GM21447 (cell line): ENCODE measurements at regions not wholly inside any gene's neighbourhood (a gene's known extent, or its start where the extent isn't known, plus 50 kb on each side); places are given as distances from the start of the nearest gene placed in this dataset.

Source experiments
- ATAC-seq: cut with Tn5 transposase; IDR thresholded peaks from one replicate; pipeline ENCODE4 v1.9.1; 2021; ENCODE audit not compliant: unreplicated experiment

GRCh38 chr6:21508753-21509152 is 84.8 kb upstream of the SOX4 start:
- ATAC-seq, result no peak

- no peak for ATAC-seq
Measured at GRCh38 chr6:21511891-21512550, 81.5 kb upstream of the SOX4 start.

GRCh38 chr6:21514288-21514687 is 79.3 kb upstream of the SOX4 start:
- no peak for ATAC-seq

GRCh38 chr6:21518317-21518716 is 75.2 kb upstream of the SOX4 start:
- no peak for ATAC-seq

GRCh38 chr6:21519642-21520041 is 73.9 kb upstream of the SOX4 start:
- no peak for ATAC-seq

- ATAC-seq, result no peak
Measured at GRCh38 chr6:21521276-21521675, 72.3 kb upstream of the SOX4 start.

- ATAC-seq, result no peak
Measured at GRCh38 chr6:21522143-21522747, 71.3 kb upstream of the SOX4 start.

GRCh38 chr6:21522797-21523456 is 70.6 kb upstream of the SOX4 start:
- no peak for ATAC-seq

- no peak for ATAC-seq
Measured at GRCh38 chr6:21523652-21524051, 69.9 kb upstream of the SOX4 start.

GRCh38 chr6:21524201-21524600 is 69.3 kb upstream of the SOX4 start:
- no peak for ATAC-seq

- ATAC-seq, result no peak
Measured at GRCh38 chr6:21526974-21527373, 66.6 kb upstream of the SOX4 start.

- no peak for ATAC-seq
Measured at GRCh38 chr6:21527731-21528130, 65.8 kb upstream of the SOX4 start.

GRCh38 chr6:21529431-21529830 is 64.1 kb upstream of the SOX4 start:
- no peak for ATAC-seq

- ATAC-seq, result no peak
Measured at GRCh38 chr6:21531393-21531792, 62.2 kb upstream of the SOX4 start.

GRCh38 chr6:21533678-21534077 is 59.9 kb upstream of the SOX4 start:
- no peak for ATAC-seq

GRCh38 chr6:21536280-21536766 is 57.2 kb upstream of the SOX4 start:
- ATAC-seq, result no peak

- no peak for ATAC-seq
Measured at GRCh38 chr6:21537637-21538036, 55.9 kb upstream of the SOX4 start.

GRCh38 chr6:21538186-21538798 is 55.3 kb upstream of the SOX4 start:
- no peak for ATAC-seq

GRCh38 chr6:21539621-21540100 is 53.9 kb upstream of the SOX4 start:
- no peak for ATAC-seq
